Brain microvascular endothelial cell (primary cell): ENCODE measurements at regions not wholly inside any gene's neighbourhood (a gene's known extent, or its start where the extent isn't known, plus 50 kb on each side); places are given as distances from the start of the nearest gene placed in this dataset.

Experiments used
- DNase-seq: peaks from one replicate; pipeline ENCODE4 v3.0.0-alpha.2; 2020
- H3K27ac ChIP-seq: fragments of 250-450 bp; sonication (Bioruptor Pico); 2 replicates; pipeline ENCODE4 v1.5.1; 2020; ENCODE audit warnings: mild to moderate bottlenecking, moderate library complexity
- H3K27me3 ChIP-seq: fragments of 250-450 bp; sonication (Bioruptor Pico); replicated peaks from 2 replicates; pipeline ENCODE4 v1.5.1; 2020; ENCODE audit warnings: mild to moderate bottlenecking
- H3K36me3 ChIP-seq: fragments of 250-450 bp; sonication (Bioruptor Pico); replicated peaks from 2 replicates; pipeline ENCODE4 v1.5.1; 2020; ENCODE audit warnings: mild to moderate bottlenecking
- H3K4me3 ChIP-seq: 2 replicates; pipeline ENCODE4 v1.5.1; 2011; ENCODE audit warnings: low read depth, mild to moderate bottlenecking, control low read depth, low read length, moderate library complexity
- in situ Hi-C: cut with HindIII; loops from 2 replicates; pipeline ENCODE4 v1.10.0; 2017; ENCODE audit warnings: low sequenced_read_pairs, low pct_ligation_motif_present
- TF ChIP-seq, protein P1 (sequence below): IDR thresholded peaks from 2 replicates; pipeline ENCODE4 v1.5.1; 2011; ENCODE audit warnings: low read depth, mild to moderate bottlenecking, moderate library complexity, low read length, control low read depth, inconsistent platforms; ENCODE audit errors: missing control alignments

DNA sequence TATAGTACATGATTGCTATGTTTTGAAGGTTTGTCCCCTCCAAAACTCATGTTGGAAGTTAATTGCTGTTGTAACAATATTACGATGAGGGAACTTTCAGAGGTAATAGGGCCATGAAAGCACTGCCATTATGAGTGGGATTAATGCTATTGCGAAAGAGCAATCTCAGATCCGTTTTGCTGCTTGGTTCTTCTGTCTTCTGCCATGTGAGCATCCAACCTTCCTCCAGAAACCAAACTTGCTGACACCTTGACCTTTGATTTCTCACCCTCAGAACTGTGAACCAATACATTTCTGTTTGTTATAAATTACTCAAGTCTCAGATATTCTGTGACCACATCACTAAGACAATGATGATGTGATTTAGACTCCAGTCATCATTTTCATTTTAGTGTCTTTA lies 2590.9 kb downstream of the PCDH9 start:
- no peak overlapping the region for H3K27ac ChIP-seq
- in situ Hi-C loops, result no loop called here
- H3K36me3 ChIP-seq, result no peaks in the 10 kb centered on the region
- no peak overlapping the region for H3K4me3 ChIP-seq
- TF ChIP-seq, protein P1, sequence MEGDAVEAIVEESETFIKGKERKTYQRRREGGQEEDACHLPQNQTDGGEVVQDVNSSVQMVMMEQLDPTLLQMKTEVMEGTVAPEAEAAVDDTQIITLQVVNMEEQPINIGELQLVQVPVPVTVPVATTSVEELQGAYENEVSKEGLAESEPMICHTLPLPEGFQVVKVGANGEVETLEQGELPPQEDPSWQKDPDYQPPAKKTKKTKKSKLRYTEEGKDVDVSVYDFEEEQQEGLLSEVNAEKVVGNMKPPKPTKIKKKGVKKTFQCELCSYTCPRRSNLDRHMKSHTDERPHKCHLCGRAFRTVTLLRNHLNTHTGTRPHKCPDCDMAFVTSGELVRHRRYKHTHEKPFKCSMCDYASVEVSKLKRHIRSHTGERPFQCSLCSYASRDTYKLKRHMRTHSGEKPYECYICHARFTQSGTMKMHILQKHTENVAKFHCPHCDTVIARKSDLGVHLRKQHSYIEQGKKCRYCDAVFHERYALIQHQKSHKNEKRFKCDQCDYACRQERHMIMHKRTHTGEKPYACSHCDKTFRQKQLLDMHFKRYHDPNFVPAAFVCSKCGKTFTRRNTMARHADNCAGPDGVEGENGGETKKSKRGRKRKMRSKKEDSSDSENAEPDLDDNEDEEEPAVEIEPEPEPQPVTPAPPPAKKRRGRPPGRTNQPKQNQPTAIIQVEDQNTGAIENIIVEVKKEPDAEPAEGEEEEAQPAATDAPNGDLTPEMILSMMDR, result no peak
- DNase-seq, result no peak
- no peaks in the 10 kb centered on the region for H3K27me3 ChIP-seq

DNA sequence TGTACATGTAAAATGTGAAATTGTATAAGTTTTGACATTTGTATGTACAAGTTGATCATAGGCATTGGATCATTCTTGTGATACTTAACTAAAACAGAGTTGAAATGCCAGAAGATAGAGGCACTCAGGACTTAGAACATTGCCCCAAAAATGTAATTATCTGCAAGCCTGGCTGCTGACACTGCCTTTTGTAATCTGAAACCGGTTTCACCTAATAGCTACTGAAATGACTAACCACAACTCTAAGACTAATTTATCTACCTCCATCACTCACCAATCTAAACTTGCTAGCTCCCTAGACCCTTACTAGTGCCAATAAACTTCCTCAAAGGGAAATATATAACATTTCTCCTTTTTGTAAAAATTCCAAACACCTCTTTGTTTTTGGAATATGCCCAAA lies 2596.2 kb downstream of the PCDH9 start:
- Histone ChIP-seq H3K4me3 (no peak overlapping the region), H3K27ac (no peak overlapping the region), H3K27me3 (no peaks in the 10 kb centered on the region), H3K36me3 (no peaks in the 10 kb centered on the region)
- TF ChIP-seq, protein P1, result no peak
- DNase-seq, result no peak
- in situ Hi-C loops, result no loop called here

DNA sequence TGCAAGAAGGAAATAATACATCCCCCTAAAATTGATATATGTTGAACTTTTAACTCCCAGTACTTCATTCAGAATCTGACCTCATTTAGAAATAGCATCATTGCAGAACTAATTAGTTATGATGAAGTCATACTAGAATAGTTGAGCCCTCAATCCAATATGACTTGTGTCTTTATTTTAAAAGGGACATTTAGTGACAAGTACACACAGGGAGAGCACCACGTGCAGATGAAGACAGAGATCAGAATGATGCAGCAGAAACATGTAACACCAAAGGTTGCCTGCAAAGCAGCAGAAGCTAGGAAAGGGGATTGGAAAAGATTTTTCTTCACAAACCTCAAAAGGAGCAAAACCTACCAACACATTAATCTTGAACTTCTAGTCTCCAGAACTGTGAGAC lies 2602.5 kb downstream of the PCDH9 start:
- Histone ChIP-seq H3K4me3 (no peak overlapping the region), H3K27ac (no peak overlapping the region), H3K36me3 (no peaks in the 10 kb centered on the region), H3K27me3 (no peaks in the 10 kb centered on the region)
- TF ChIP-seq, protein P1, result no peak
- DNase-seq, result no peak
- in situ Hi-C loops, result no loop called here

DNA sequence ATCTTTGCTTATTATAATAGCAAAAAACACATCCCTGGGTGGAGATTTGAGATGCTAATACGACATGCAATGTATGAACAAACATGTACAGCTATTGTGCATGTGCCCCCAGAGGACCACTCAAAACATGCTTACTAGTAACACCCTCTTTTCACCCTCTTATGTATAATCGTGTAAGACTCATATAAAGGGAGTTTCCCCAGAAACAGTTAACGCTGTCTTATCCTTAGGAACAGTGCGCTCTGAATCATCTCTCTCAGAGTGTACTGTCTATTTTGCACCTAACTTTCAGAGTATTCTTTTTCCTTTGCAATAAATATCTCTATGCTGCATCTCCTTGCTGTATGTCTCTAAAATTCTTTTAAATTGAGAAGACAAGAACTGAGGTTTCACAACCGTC lies 2604.0 kb downstream of the PCDH9 start:
- in situ Hi-C loops, result no loop called here

DNA sequence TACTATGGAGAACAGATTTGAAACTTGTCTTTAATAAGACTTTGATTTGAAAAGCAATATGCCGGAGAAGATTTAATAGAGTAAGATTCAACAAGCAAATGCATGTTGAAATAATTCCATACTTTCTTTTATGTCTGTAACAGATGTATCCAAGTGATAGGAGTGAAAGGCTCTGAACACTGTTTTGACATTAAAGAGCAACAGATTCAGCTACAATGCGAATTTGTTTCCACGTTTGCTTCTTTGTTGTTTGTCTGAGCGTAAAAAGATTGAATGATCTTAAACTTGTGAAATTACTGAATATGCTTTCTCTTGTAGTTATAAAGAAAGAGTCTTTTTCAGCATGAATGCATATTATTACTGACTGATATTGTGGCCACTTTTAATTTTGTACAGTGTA lies 2612.9 kb downstream of the PCDH9 start:
- Histone ChIP-seq H3K4me3 (no peak overlapping the region), H3K36me3 (no peaks in the 10 kb centered on the region), H3K27ac (no peak overlapping the region), H3K27me3 (no peaks in the 10 kb centered on the region)
- in situ Hi-C loops, result no loop called here
- no peak for DNase-seq
- TF ChIP-seq, protein P1, result no peak

More for the DNA sequence above, 2604.0 kb downstream of the PCDH9 start:
- no peak for DNase-seq
- Histone ChIP-seq H3K27me3 (no peaks in the 10 kb centered on the region), H3K36me3 (no peaks in the 10 kb centered on the region), H3K27ac (no peak overlapping the region), H3K4me3 (no peak overlapping the region)
- TF ChIP-seq, protein P1, result no peak

DNA sequence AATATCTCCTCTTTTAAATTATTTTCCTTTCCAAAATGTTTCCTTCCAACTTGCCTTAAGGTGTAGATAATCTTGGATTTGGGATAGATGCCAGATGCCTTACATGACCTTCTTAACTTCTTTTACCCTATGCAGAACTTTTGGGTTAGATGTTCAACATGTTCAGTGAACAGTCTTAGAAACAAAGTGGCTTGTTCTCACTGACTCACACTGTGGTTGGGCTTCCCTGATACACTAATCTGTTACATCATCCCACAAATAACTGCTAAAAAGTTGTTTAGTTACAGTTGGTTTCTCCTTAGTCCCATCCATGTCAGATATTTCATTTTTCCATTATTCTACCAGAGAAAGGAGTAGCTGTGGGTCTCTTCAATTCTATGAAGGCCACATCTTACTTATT lies 2638.2 kb downstream of the PCDH9 start:
- Histone ChIP-seq H3K27ac (no peak overlapping the region), H3K36me3 (no peaks in the 10 kb centered on the region), H3K27me3 (no peaks in the 10 kb centered on the region), H3K4me3 (no peak overlapping the region)
- in situ Hi-C loops, result no loop called here
- DNase-seq, result peak; percentile 28
- TF ChIP-seq, protein P1, result no peak
